ENCODE measurements at regions not wholly inside any gene's neighbourhood (a gene's known extent, or its start where the extent isn't known, plus 50 kb on each side); places are given as distances from the start of the nearest gene placed in this dataset.

DNA sequence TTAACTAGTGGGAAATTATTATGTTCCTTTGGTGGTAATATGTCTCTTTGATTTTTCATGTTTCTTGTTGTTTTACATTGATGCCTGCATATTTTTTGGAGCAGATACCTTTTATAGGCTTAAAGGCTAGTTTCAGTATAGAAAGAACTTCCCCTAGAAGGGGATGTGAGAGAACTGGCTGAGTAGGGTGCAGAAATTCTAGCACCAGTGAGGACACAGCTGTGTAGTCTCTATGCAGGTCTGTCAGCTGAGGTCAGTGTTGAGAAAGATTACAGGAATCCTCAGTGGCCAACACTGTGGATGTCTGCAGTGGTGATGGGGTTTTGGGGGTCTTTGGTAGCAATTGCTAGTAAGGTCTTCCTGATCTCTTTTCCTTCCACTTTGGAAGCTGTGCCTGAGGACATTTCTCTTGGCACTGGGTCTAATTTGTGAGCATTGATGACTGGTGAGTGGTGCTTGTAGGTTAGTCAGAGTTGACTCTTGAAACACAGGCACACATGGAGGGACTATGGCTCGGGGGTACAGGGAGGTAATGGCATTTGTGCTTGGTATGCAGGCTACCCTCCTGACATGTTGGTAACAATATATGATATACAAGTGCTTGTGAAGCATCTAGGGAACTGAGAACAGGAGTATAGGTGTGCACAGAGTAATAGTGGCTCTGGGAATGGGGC is 221.4 kb downstream of the SPATA31D1 start:
- H3K4me1 ChIP-seq (ENCODE audit: control insufficient read depth in 1 of 2, insufficient read depth in 2 of 2, low read length in 2 of 2): no peaks in the 10 kb centered on the region
- H3K36me3 ChIP-seq (ENCODE audit: control insufficient read depth in 1 of 2, insufficient read depth in 2 of 2, low read length in 2 of 2): no peaks in the 10 kb centered on the region
- no peak overlapping the region for H3K9ac ChIP-seq (ENCODE audit: low read length)
- ATAC-seq (no peak), DNase-seq (ENCODE audit: low read depth, low spot score) (no peak)
- H3K27ac ChIP-seq (ENCODE audit: low read depth, low read length): no peak overlapping the region
- no peak overlapping the region for H2AFZ ChIP-seq (ENCODE audit: low read depth, low read length, poor library complexity, severe bottlenecking)
- no peak overlapping the region for H3K4me2 ChIP-seq (ENCODE audit: low read length)
- H3K9me2 ChIP-seq (ENCODE audit: insufficient read depth): no peaks in the 10 kb centered on the region
- no peaks in the 10 kb centered on the region for H4K20me1 ChIP-seq (ENCODE audit: insufficient read depth)
- intact Hi-C loops (cut with micrococcal nuclease): no loop called here
- H3K27me3 ChIP-seq (ENCODE audit: insufficient read depth, low read length): no peaks in the 10 kb centered on the region
- POLR2A ChIA-PET: no interaction called here
- H3K9me3 ChIP-seq (ENCODE audit: control insufficient read depth in 1 of 2, insufficient read depth in 1 of 2, low read depth in 1 of 2, low read length in 2 of 2): no peaks in the 10 kb centered on the region
- H3K4me3 ChIP-seq (replicated peaks in 1 of 2; ENCODE audit: low read depth in 1 of 2, low read length in 2 of 2): no peak overlapping the region
- RAD21 ChIA-PET (ENCODE audit: low non-redundant PET in 1 of 2, low total read pairs in 2 of 2, uncharacterized antibody in 2 of 2, unreplicated experiment in 2 of 2): no interaction called here
- no TSS peak for BruUV-seq (replicated peaks)
- TF ChIP-seq, protein P1, sequence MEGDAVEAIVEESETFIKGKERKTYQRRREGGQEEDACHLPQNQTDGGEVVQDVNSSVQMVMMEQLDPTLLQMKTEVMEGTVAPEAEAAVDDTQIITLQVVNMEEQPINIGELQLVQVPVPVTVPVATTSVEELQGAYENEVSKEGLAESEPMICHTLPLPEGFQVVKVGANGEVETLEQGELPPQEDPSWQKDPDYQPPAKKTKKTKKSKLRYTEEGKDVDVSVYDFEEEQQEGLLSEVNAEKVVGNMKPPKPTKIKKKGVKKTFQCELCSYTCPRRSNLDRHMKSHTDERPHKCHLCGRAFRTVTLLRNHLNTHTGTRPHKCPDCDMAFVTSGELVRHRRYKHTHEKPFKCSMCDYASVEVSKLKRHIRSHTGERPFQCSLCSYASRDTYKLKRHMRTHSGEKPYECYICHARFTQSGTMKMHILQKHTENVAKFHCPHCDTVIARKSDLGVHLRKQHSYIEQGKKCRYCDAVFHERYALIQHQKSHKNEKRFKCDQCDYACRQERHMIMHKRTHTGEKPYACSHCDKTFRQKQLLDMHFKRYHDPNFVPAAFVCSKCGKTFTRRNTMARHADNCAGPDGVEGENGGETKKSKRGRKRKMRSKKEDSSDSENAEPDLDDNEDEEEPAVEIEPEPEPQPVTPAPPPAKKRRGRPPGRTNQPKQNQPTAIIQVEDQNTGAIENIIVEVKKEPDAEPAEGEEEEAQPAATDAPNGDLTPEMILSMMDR (IDR thresholded peaks at IDR 0.05 in 2 of 3, conservative IDR thresholded peaks at IDR 0.05 in 1 of 3; ENCODE audit: borderline replicate concordance in 1 of 3, insufficient read depth in 1 of 3, low read depth in 2 of 3, low read length in 2 of 3): no peak
- TF ChIP-seq, protein P2, sequence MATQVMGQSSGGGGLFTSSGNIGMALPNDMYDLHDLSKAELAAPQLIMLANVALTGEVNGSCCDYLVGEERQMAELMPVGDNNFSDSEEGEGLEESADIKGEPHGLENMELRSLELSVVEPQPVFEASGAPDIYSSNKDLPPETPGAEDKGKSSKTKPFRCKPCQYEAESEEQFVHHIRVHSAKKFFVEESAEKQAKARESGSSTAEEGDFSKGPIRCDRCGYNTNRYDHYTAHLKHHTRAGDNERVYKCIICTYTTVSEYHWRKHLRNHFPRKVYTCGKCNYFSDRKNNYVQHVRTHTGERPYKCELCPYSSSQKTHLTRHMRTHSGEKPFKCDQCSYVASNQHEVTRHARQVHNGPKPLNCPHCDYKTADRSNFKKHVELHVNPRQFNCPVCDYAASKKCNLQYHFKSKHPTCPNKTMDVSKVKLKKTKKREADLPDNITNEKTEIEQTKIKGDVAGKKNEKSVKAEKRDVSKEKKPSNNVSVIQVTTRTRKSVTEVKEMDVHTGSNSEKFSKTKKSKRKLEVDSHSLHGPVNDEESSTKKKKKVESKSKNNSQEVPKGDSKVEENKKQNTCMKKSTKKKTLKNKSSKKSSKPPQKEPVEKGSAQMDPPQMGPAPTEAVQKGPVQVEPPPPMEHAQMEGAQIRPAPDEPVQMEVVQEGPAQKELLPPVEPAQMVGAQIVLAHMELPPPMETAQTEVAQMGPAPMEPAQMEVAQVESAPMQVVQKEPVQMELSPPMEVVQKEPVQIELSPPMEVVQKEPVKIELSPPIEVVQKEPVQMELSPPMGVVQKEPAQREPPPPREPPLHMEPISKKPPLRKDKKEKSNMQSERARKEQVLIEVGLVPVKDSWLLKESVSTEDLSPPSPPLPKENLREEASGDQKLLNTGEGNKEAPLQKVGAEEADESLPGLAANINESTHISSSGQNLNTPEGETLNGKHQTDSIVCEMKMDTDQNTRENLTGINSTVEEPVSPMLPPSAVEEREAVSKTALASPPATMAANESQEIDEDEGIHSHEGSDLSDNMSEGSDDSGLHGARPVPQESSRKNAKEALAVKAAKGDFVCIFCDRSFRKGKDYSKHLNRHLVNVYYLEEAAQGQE (IDR thresholded peaks at IDR 0.05; ENCODE audit: low read depth): no peak
- no peak for TF ChIP-seq POLR2A (IDR thresholded peaks at IDR 0.05; ENCODE audit: borderline replicate concordance, extremely low read depth, insufficient read depth, insufficient read length)
- TF ChIP-seq RAD21 (IDR thresholded peaks at IDR 0.05; ENCODE audit: low read depth): no peak
- TF ChIP-seq SP1 (IDR thresholded peaks at IDR 0.05; ENCODE audit: low read depth): no peak
- no peak for TF ChIP-seq SIN3A (IDR thresholded peaks at IDR 0.05; ENCODE audit: low read depth)
- TF ChIP-seq YY1 (IDR thresholded peaks at IDR 0.05; ENCODE audit: extremely low read depth, insufficient replicate concordance, low read depth, low read length): no peak
- no peak for TF ChIP-seq TCF7L2 (IDR thresholded peaks at IDR 0.05; ENCODE audit: borderline replicate concordance, extremely low read depth, insufficient read depth, insufficient read length)
- TF ChIP-seq, protein P3, sequence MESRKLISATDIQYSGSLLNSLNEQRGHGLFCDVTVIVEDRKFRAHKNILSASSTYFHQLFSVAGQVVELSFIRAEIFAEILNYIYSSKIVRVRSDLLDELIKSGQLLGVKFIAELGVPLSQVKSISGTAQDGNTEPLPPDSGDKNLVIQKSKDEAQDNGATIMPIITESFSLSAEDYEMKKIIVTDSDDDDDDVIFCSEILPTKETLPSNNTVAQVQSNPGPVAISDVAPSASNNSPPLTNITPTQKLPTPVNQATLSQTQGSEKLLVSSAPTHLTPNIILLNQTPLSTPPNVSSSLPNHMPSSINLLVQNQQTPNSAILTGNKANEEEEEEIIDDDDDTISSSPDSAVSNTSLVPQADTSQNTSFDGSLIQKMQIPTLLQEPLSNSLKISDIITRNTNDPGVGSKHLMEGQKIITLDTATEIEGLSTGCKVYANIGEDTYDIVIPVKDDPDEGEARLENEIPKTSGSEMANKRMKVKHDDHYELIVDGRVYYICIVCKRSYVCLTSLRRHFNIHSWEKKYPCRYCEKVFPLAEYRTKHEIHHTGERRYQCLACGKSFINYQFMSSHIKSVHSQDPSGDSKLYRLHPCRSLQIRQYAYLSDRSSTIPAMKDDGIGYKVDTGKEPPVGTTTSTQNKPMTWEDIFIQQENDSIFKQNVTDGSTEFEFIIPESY (IDR thresholded peaks at IDR 0.05; ENCODE audit: extremely low read depth, insufficient replicate concordance, low read length): no peak
- no peak for TF ChIP-seq ZNF274 (IDR thresholded peaks at IDR 0.05; ENCODE audit: low read depth, low read length)
- no peak for TF ChIP-seq CBX3 (IDR thresholded peaks at IDR 0.05; ENCODE audit: low read depth)
- TF ChIP-seq POLR2AphosphoS5 (IDR thresholded peaks at IDR 0.05; ENCODE audit: low read depth, low read length): no peak
- no peak for TF ChIP-seq ZFX (IDR thresholded peaks at IDR 0.05)
- CTCF ChIA-PET: no interaction called here
- no peaks in the 10 kb centered on the region for H3K79me2 ChIP-seq (ENCODE audit: insufficient read depth, low read length)
